ENCODE measurements at regions not wholly inside any gene's neighbourhood (a gene's known extent, or its start where the extent isn't known, plus 50 kb on each side); places are given as distances from the start of the nearest gene placed in this dataset.

- TF ChIP-seq CTCF (IDR thresholded peaks at IDR 0.05) (no peak), POLR2A (IDR thresholded peaks at IDR 0.05) (no peak), EP300 (IDR thresholded peaks at IDR 0.05) (no peak)
Observed at GRCh38 chr9:25960178-25960577, 281.9 kb upstream of the TUSC1 start.
